NCI-H82 treated with DMSO at 0.1 percent for 48 hours (cell line): ENCODE measurements at regions not wholly inside any gene's neighbourhood (a gene's known extent, or its start where the extent isn't known, plus 50 kb on each side); places are given as distances from the start of the nearest gene placed in this dataset.

ENCODE experiments used
- DNase-seq: peaks from one replicate; lab custom pipeline; 2025; ENCODE audit not compliant: unreplicated experiment; lab: John Stamatoyannopoulos, UW

DNA sequence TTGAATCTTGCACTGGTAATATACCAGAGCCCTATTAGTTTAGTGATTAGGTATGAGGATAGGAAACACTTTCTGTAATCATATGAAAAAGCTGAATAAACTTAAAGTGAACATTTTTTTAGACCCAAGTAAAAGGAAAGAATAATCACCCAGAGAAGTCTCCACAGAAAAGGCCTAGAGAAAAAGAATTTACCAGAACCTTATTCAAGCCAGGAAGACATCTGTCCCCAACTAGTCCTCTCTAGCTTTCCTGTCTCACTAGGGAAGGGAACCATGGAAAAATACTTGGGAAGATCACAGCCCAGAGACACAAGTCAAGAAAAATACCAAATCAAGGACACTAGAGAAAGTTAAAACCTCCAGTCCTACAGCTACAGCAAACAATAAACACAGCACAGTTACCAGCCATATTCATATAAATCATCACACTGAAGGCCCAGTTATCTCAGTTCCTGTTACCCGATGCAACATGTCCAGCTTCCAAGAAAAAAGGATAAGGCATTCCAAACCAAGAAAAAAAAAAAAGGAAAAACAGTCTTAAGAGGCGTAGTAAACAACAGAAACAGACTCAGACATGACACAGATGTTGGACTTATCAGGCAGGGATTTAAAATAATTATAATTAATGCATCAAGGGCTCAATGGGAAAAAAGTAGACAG is 461.5 kb downstream of the IRS1 start:
- DNase-seq: peak; percentile 60

DNA sequence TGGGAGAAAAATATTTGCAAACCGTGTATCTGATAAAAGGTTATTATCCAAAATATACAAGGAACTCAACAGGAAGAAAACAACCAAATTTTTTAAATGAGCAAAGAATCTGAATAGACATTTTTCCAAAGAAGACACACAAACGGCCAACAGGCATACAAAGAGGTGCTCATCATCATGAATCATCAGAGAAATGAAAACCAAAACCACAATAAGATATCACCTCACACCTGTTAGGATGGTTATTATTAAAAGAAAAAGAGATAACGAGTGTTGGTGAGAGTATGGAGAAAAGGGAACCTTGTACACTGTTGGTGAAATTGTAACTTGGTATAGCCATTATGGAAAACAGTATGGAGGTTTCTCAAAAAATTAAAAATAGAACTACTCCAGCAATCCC is 463.3 kb downstream of the IRS1 start:
- no peak for DNase-seq

DNA sequence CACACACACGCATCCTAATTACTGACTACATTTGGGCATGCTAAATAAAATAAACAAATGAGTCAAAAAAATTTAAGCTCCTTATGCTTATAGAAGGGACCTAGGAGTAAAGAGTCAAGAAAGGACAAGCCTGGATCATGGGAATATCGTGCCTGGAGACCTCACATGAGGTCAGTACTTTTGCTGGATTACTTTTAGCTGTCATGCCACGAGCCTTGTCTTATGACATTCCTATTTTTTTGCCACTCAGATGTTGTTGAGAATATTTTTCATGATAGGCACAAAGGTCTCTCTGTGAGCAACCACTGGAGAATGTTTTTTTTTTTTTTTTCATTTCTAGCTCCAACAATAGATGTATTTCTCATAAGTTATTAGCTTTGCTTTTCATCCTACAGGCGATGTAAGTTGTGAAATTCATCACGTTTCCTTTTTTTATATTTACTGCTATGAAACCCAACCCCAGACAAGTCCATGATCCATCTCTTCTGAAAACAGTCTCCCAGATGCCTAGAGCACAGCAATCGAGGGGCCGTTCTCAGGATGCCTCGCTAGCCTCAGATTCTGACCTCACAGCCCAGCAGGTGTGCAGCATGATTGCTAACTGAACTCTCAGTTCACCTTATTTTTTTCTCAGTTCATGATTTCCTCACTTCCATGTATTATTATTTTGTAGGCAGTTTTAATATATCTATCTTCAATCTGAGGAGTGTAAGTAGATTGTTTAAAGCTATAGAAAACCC is 464.5 kb downstream of the IRS1 start:
- DNase-seq: no peak

DNA sequence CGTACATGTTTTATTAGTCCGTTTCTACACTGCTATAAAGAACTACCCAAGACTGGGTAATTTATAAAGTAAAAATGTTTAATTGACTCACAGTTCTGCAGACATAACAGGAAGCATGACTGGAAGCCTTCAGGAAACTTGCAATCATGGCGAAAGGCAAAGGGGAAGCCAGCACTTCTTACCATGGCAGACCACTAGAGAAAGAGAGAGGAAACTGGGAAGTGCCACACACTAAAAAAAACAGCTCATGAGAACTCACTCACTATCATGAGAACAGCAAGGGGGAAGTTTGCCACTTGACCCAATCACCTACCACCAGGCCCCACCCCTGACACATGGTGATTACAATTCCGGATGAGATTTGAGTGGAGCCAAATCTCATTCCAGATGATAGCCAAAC is 466.2 kb downstream of the IRS1 start:
- DNase-seq: no peak

DNA sequence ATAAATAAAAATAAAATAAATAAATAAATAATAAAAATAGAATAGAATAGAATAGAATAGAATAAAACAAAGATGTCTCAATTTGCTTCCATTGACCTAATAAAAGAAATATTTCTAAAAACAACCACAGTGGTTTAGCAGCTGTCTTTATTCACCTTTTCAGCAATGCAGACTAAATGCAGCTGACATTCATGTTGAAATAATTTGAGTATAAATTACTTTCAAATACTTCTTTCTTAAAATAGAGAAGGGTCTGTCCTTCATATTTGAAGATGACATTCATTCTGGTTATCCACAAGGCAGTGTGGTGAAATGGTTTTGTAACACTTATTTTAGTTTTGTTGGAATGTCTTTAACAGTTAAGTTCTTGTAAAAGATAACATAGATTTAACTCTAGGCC is 469.4 kb downstream of the IRS1 start:
- DNase-seq: no peak

DNA sequence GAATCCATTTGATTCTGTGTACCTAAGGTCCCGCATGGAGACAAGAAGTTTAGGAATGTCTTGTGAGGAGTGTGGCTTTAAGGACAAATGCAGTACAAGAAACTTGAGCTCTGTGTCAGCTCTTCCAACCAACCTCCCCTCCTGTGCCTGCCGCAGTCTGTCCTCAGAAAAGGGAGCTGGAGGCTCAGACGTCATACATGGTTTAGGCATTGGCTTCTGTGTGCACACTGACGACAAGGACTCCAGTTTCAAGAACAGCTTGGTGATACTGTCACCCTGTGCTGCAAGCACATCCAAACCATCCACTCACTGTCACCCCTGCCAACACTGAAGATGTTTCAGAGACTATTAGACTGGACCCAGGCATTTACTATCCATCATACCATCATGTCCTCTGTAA is 470.4 kb downstream of the IRS1 start:
- no peak for DNase-seq

DNA sequence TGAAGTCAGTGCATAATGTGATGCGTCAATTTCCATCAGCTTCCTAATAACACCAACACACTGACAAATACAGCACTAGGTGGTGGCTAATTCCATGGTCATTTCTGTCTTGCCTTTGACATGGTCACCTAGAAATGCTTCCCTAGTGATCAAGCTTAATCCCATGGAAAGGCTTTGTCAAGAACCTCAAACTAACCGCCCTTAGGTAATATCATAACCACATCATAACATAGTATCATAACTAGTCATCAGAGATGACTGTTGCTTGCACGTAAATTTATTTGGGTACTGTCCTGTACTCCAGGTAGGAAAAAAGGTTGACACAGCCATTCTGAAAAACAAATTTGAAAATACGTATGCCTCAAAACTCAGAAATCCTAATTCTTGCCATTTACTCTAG is 471.8 kb downstream of the IRS1 start:
- no peak for DNase-seq

DNA sequence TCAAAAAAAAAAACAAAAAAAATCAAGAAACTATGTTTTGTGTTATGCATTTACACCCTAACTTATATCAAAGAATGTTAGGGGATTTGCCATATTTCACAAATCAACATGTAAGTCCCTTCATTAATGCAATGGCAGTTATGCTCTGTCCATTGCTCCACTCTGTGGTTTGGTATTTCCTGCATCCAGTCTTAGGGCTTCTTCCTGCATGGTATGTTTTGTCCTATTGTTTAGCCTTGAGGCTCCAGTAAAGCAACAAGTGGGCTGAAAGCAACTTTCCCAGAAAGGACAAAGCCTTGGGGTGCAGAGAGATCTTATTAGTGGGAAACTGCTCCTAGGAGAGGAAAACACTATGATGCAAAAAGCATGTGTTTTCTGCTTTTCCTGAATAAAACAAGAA is 474.1 kb downstream of the IRS1 start:
- DNase-seq: no peak

DNA sequence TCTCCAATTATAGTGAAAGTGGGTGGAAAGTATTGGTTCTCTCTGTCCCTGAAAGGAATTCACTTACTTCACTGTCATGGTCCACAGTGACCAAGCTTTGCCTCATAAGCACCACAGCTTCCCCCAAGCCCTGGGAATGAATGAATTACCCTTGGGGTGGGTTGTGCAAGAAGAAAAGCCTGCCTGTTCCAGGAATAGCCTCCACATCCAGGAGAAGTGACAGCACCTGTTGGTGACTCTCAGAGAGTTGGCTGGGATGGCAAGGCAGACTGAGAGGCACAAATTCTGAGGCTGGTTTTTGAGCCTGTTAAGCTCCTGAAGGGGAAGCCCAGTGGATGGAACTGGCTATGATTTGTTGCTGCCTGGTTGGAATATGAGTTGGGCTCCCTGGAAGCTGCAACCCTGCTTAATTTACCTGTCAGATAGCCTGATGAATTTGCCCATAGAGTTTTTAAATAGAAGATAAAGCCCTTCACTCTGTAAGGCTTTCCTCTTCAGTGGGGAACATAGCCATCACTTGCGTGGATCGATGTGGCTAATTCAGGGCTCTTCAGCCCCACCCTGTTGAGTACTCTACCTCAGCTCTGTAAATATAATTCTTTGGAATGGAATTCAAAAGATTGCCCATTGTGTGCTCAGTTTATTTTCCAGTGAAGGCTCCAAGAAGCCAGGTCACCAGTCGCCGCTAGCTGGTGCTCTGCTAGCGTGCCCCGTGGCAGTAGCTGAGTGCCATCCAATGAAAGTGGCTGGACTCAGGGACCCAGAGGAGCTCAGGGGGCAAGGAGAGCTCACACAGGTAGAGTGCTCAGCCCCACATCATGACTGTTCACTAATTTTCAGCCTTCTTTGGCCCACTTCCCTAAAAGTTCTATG is 479.3 kb downstream of the IRS1 start:
- no peak for DNase-seq

DNA sequence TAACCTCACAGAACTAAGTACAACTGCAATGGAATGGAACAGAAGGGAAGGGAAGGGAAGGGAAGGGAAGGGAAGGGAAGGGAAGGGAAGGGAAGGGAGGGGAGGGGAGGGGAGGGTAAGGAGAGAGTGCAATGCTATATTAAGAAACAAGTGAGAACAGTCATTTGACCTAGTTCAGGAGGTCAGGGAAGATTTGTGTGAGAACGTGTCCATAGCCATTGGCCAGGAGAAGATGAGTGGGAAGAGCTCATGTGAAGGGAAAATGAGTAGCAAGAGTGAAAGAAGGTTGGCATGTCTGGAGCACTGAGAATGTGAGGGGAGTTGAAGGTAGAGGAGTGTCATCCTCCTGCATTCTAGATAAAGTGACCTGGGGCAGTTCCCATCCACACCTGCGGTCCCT is 481.6 kb downstream of the IRS1 start:
- DNase-seq: no peak

DNA sequence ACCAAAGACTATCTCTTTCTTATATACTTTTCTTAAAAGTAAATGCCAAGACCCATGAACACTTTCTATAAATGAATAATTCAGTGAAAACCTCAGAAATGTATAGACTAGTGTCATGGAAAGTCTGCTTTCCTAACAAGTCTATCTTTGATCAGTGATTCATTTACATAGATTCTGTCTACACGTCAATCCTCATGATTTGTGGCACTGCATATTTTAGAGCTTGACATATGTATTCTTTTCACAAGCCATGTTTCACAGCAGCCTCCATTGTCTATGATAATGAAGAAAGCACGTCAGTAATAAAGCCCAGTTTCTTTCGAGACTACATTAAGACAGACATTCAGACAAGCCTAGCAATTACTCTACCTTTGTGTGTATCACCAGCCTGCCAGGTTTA is 486.6 kb downstream of the IRS1 start:
- no peak for DNase-seq

DNA sequence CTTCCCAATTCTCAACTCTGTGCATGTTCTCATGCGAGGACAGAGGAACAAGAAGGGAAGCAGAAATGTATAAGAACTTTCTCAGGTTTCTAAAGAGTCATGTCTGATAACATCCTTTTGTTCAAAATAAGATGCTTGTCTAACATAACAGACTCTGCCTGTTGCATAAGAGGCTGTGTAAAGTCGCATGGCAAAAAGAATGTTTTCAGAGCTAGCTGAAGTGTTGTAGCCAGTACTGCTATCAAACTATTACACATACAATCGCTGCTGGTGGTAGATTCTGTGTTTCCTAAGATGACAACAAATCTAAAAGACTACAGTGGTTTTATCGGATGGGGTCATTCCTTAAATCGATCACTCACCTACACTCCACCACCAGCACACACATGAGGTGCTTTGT is 487.5 kb downstream of the IRS1 start:
- DNase-seq: no peak

DNA sequence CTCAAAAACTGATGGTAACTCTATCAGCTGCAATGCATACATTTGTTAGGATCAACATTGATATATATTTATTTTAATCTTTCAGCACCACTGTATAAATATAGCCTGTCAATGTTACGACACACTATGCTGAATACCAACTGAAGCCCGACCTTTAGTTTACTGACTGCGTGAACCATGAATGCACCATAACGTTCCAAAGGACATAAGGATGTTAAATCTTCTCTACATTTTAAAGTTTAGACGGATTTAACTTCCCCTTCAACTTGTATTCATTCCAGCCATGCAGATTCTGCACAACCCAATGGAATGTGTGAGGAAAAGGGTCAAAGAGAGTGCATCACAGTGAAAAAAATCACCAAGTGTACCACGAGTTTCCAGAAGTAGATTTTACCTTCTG is 489.5 kb downstream of the IRS1 start:
- DNase-seq: no peak

DNA sequence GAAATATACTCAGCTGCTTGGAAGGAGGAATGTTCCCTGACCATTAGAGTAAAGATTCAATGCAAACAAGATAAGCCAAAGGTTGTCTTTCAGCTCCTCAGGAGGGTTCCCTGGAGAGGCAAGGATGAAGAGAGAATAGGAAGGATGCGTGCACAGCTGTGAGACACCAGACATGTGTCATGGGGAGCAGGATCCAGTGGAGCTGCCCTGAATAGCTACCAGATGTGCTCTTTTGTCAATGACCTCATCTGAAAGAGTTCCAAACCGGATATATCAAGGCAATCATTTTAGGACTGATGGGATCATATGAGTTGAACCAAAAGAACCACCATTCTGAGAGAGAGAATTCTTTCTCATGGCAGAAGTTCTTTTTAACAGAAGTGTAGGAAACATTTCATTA is 490.6 kb downstream of the IRS1 start:
- no peak for DNase-seq

DNA sequence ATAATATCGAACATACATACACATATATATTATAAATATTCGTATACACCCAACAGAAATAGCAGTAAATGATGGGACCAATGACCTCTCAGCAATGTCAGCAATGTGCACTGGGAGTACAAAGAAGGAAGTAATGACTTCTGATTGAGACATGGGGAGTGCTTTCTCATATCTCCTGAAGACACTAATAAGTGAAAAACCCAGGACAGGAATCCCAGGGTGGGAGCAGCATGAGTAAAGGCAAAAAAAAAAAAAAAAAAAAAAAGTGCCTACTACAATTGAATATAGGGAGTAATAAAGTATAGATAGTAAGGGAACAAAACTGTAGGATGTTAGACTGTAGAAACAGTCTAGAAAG is 491.3 kb downstream of the IRS1 start:
- no peak for DNase-seq

DNA sequence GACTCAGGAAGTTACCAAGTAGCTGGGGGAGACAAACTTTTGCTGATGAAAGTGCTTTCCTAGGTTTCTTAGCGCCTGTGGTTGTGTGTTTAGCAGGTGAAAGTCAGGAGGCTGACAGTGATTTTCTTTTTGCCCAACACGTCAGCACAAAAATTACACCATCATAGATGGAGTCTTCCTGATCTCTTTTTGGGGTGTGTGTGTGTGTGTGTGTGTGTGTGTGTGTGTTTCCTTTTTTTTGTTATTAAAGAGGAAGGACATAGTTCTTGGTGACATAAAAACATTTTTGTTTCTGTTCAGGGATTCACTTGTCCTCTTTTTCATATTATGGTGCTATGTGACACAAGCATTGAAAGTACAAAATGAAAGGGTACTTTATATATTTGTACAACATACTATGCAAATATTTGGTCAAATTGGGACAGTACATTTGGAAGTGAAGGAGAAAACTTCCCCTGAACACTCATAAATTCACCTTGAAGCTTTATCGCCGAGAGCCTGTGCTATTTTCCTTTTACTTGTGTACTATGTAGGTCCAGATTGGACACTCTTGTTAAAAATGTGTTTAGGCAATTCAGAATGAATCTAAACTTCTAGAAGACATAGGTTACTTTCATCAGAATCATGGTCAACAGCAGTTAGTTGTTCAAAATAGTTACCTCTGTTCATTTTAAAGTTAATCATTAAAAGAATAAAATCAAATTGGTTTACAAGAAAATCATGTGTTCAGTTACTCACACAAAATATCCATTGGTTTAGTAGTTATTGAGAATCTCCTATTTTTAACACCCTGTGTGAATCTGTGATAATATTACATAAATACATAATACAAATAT is 491.9 kb downstream of the IRS1 start:
- DNase-seq: no peak

DNA sequence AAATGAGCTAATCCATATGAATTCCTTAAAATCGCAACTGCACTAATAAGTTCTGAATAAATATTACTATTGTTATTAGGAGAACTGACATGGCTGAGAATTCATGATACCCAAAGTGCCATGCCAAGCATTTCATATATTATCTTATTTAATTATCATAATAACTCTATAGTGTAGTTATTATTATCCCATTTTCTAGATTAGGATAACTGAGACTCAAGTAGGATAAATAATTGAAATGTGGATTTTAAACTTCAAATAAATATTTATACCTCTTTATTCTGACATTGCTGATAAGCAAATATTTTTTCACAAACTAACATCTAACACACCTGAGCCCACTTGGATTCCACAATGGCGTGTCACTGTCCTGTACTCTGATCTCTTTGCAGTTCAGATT is 492.7 kb downstream of the IRS1 start:
- DNase-seq: no peak

DNA sequence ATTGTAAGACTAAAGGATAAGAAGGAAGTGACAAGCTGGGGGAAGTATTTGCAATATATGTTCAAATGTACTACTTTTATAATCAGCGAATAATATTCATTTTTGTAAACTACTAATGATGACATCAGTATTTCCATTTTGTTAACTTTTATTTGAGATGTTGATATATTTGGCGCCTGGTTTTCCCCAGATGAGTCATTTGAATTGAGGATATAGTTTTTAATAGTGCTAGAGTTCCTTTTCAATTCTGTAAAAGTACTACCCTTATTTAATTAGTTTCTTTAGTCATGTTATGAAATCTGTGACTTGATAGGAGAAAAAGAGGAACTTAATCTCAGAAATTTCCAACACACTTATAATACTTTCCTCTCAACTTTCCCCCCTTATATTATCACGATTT is 495.3 kb downstream of the IRS1 start:
- DNase-seq: no peak

DNA sequence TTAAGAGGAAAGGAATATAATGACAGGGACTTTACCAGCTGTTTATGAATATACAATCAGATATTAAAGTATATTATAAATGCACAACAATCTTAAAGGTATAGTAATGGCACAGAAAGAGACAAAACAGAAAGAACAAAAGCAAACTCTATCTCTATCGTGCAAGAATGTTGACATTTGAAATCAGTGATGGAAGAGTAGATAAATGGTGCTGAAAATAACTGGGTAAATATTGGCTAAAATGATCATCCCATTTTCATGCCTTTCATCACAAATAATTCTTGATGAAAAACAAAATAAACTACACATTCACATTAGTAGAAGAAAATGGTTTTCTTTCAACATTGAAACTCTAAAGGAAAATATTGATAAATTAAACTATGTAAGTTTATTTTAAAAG is 495.9 kb downstream of the IRS1 start:
- no peak for DNase-seq

DNA sequence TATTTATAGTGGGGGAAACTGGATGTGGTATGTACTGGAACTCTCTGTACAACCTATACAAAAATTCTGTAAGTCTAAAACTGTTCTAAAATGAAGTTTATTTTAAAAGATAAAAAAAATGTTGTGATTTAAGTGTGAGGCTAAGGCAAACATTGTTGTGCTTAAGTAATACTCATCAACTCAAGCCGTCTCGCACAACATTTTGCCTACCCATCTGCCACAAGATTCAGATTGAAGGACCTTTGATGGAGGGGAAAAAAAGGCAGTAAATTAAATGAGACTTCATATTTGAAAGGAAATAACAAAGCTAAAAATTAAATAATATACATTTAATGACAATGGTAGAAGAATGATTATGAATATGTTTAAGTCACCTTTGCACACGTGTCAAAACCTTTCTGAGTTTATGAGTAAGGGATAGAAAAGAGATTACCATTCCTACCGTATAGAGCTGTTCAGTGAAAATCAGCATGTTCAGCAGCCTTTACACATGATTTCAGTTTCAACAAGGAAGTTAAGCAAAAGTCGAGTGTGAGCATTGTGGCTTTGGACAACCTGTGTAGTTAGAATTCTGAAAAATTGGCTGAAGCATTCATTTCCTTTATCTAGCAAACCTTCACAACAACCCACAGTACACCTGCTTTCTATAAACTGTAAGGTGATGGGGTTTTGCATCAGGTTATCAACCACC is 499.3 kb downstream of the IRS1 start:
- no peak for DNase-seq

DNA sequence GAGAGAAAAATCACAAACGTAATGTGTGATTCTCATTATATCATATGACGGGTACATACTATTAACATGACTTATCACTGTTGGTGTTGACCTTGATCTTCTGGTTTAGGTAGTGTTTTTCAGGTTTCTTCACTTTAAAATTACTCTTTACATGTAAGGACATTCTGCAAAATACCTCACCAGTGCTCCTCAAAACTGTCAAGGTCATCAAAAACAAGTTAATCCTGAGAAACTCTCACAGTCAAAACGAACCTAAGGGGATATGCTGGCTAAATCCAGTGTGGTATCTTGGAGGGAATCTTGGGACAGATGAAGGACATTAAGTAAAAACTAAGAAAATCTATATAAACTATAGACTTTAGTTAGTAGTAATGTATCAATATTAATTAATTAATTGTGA is 499.8 kb downstream of the IRS1 start:
- DNase-seq: no peak
